ENCODE measurements at regions not wholly inside any gene's neighbourhood (a gene's known extent, or its start where the extent isn't known, plus 50 kb on each side); places are given as distances from the start of the nearest gene placed in this dataset.

DNA sequence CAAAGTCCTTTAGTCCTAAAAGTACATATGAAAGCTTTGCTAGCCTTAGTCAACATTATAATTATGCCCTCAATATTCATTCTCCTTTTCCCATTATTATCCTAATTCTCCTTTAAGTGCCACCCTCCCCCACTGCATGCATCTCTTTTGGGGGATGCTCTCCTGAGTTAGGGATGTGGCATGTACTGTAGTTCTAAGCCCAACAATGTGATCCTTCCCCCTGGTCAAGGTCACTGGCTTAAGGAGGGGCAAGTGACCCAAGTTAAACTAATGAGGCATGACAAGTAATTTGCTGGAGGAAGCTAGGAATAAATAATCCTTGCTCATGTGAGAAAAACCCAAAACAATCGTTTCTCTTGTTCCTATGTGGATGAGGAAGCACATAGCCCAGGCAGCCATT lies 343.9 kb upstream of the SUCLG2 start:
- CTCF ChIA-PET, result no interaction called here
- no peak for DNase-seq (ENCODE audit: low read depth)
- H3K4me3 ChIP-seq (ENCODE audit: low read depth, low read length), result no peak overlapping the region
- TF ChIP-seq, protein P1, sequence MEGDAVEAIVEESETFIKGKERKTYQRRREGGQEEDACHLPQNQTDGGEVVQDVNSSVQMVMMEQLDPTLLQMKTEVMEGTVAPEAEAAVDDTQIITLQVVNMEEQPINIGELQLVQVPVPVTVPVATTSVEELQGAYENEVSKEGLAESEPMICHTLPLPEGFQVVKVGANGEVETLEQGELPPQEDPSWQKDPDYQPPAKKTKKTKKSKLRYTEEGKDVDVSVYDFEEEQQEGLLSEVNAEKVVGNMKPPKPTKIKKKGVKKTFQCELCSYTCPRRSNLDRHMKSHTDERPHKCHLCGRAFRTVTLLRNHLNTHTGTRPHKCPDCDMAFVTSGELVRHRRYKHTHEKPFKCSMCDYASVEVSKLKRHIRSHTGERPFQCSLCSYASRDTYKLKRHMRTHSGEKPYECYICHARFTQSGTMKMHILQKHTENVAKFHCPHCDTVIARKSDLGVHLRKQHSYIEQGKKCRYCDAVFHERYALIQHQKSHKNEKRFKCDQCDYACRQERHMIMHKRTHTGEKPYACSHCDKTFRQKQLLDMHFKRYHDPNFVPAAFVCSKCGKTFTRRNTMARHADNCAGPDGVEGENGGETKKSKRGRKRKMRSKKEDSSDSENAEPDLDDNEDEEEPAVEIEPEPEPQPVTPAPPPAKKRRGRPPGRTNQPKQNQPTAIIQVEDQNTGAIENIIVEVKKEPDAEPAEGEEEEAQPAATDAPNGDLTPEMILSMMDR (IDR thresholded peaks at IDR 0.05; ENCODE audit: insufficient read depth, low read depth, low read length), result no peak
- H3K36me3 ChIP-seq (ENCODE audit: control insufficient read depth, insufficient read depth, low read length), result no peaks in the 10 kb centered on the region
- no peaks in the 10 kb centered on the region for H3K27me3 ChIP-seq (ENCODE audit: control insufficient read depth, insufficient read depth, low read length)
- POLR2A ChIA-PET, result no interaction called here

- H3K36me3 ChIP-seq (ENCODE audit: control insufficient read depth, insufficient read depth, low read length), result no peaks in the 10 kb centered on the region
- no peak overlapping the region for H3K4me3 ChIP-seq (ENCODE audit: low read depth, low read length)
- ChIA-PET CTCF (interaction anchor here (0.6 kb wide), 1 partner anchor 292 kb away, joined by 3 read pairs; no protein-coding TSS in a partner anchor), POLR2A (no interaction called here)
- no peaks in the 10 kb centered on the region for H3K27me3 ChIP-seq (ENCODE audit: control insufficient read depth, insufficient read depth, low read length)
- TF ChIP-seq, protein P1 (IDR thresholded peaks at IDR 0.05; ENCODE audit: insufficient read depth, low read depth, low read length), result no peak
- DNase-seq (ENCODE audit: low read depth), result no peak
Observed at GRCh38 chr3:67995206-67995605, 340.8 kb upstream of the SUCLG2 start.

DNA sequence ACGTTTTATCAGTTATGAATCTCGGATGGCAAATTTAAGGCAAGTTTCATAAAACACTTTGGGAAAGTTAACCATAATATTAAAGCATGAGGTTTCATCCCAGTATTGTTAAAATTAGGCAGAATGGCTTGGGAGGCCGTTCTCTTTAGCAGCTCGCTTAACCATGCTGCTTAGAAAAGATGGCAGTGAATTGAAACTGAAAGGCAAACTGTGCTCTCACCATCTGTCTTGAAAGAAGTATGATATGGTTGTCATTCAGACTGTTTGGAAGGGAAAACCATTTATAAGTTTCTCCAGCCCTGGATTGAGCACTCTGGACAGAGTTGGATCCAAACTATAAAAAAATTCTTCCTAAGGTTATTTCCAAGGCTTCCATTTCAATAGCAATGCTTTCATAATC lies 332.3 kb upstream of the SUCLG2 start:
- H3K27me3 ChIP-seq (ENCODE audit: control insufficient read depth, insufficient read depth, low read length), result no peaks in the 10 kb centered on the region
- no peaks in the 10 kb centered on the region for H3K36me3 ChIP-seq (ENCODE audit: control insufficient read depth, insufficient read depth, low read length)
- H3K4me3 ChIP-seq (ENCODE audit: low read depth, low read length), result no peak overlapping the region
- ChIA-PET POLR2A (no interaction called here), CTCF (no interaction called here)
- no peak for DNase-seq (ENCODE audit: low read depth)
- TF ChIP-seq, protein P1 (IDR thresholded peaks at IDR 0.05; ENCODE audit: insufficient read depth, low read depth, low read length), result no peak

GRCh38 chr3:67983166-67983565 lies 328.8 kb upstream of the SUCLG2 start:
- no peak overlapping the region for H3K4me3 ChIP-seq (ENCODE audit: low read depth, low read length)
- H3K27me3 ChIP-seq (ENCODE audit: control insufficient read depth, insufficient read depth, low read length), result no peaks in the 10 kb centered on the region
- ChIA-PET CTCF (no interaction called here), POLR2A (no interaction called here)
- no peaks in the 10 kb centered on the region for H3K36me3 ChIP-seq (ENCODE audit: control insufficient read depth, insufficient read depth, low read length)
- no peak for DNase-seq (ENCODE audit: low read depth)
- TF ChIP-seq, protein P1 (IDR thresholded peaks at IDR 0.05; ENCODE audit: insufficient read depth, low read depth, low read length), result no peak

DNA sequence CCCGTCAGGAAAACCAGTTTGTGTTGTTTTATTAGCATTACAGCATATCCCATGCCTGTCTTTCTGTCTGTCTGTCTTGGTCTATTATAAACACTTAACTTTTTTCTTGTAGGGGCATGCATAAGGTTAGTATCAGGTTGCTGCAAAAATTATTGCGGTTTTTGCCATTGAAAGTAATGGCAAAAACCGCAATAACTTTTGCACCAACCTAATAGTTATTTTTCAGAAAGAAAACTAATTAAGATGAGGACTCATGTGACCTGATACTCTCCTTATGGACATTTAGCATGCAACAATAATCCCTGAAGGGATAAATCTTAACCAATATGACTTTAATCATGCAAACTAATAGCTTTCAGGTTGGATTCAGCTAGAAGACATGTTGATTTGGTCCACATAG lies 326.7 kb upstream of the SUCLG2 start:
- Histone ChIP-seq H3K36me3 (ENCODE audit: control insufficient read depth, insufficient read depth, low read length) (no peaks in the 10 kb centered on the region), H3K4me3 (ENCODE audit: low read depth, low read length) (no peak overlapping the region), H3K27me3 (ENCODE audit: control insufficient read depth, insufficient read depth, low read length) (no peaks in the 10 kb centered on the region)
- DNase-seq (ENCODE audit: low read depth), result no peak
- CTCF ChIA-PET, result no interaction called here
- TF ChIP-seq, protein P1 (IDR thresholded peaks at IDR 0.05; ENCODE audit: insufficient read depth, low read depth, low read length), result no peak
- POLR2A ChIA-PET, result no interaction called here
